Loucy (cell line): ENCODE measurements at regions not wholly inside any gene's neighbourhood (a gene's known extent, or its start where the extent isn't known, plus 50 kb on each side); places are given as distances from the start of the nearest gene placed in this dataset.

Source experiments
- H2AFZ ChIP-seq: fragments of 200-600 bp; sonication (generic); 2 replicates; pipeline ENCODE4 v1.6.0; 2016; ENCODE audit warnings: antibody characterized with exemption, mild to moderate bottlenecking, low read length, moderate library complexity
- H3F3A ChIP-seq: fragments of 200-600 bp; 2 replicates; pipeline ENCODE4 v1.6.0; 2016; ENCODE audit warnings: antibody characterized with exemption, low read depth, mild to moderate bottlenecking
- H3K27me3 ChIP-seq: fragments of 200-600 bp; sonication (generic); 2 replicates; pipeline ENCODE4 v1.6.1; 2014; ENCODE audit warnings: low read length, mild to moderate bottlenecking; ENCODE audit not compliant: insufficient read depth, poor library complexity, severe bottlenecking
- H3K36me3 ChIP-seq: fragments of 200-600 bp; sonication (generic); 2 replicates; pipeline ENCODE4 v1.6.1; 2016; ENCODE audit warnings: low read length; ENCODE audit not compliant: insufficient read depth
- H3K4me1 ChIP-seq: fragments of 200-600 bp; sonication (generic); 2 replicates; pipeline ENCODE4 v1.5.1; 2014; ENCODE audit warnings: low read length, mild to moderate bottlenecking; ENCODE audit not compliant: insufficient read depth, poor library complexity, severe bottlenecking
- H3K4me2 ChIP-seq: fragments of 200-600 bp; sonication (generic); 2 replicates; pipeline ENCODE4 v1.6.0; 2014; ENCODE audit warnings: antibody characterized with exemption, low read length, low read depth, mild to moderate bottlenecking; ENCODE audit not compliant: poor library complexity, severe bottlenecking
- H3K4me3 ChIP-seq: fragments of 200-600 bp; sonication (generic); 2 replicates; pipeline ENCODE4 v1.5.1; 2014; ENCODE audit warnings: low read length, mild to moderate bottlenecking, mixed read lengths; ENCODE audit not compliant: poor library complexity, severe bottlenecking
- H3K79me2 ChIP-seq: fragments of 200-600 bp; sonication (generic); 2 replicates; pipeline ENCODE4 v1.6.1; 2014; ENCODE audit warnings: low read length; ENCODE audit not compliant: insufficient read depth
- H3K9ac ChIP-seq: fragments of 200-600 bp; sonication (generic); 2 replicates; pipeline ENCODE4 v1.6.0; 2014; ENCODE audit warnings: mild to moderate bottlenecking, low read depth, low read length, moderate library complexity; ENCODE audit not compliant: poor library complexity, severe bottlenecking
- H3K9me2 ChIP-seq: fragments of 200-600 bp; sonication (generic); replicated peaks from 2 replicates; pipeline ENCODE4 v1.6.1; 2016; ENCODE audit warnings: low read depth, low read length, mixed read lengths
- H3K9me3 ChIP-seq: fragments of 200-600 bp; sonication (generic); 2 replicates; pipeline ENCODE4 v1.6.1; 2014; ENCODE audit warnings: mild to moderate bottlenecking, antibody characterized with exemption, low read length, low read depth; ENCODE audit not compliant: insufficient read depth
- H4K20me1 ChIP-seq: fragments of 200-600 bp; sonication (generic); 2 replicates; pipeline ENCODE4 v1.6.0; 2014; ENCODE audit warnings: antibody characterized with exemption, low read length, mild to moderate bottlenecking; ENCODE audit not compliant: insufficient read depth, poor library complexity, severe bottlenecking
- CTCF ChIP-seq: fragments of 200-600 bp; sonication (generic); conservative IDR thresholded peaks from 2 replicates; pipeline ENCODE4 v1.5.1; 2014; ENCODE audit warnings: mild to moderate bottlenecking, antibody characterized with exemption, low read length
- EZH2phosphoT487 ChIP-seq: fragments of 200-600 bp; IDR thresholded peaks from 2 replicates; pipeline ENCODE4 v1.6.1; 2018; ENCODE audit warnings: antibody characterized with exemption, mild to moderate bottlenecking, moderate library complexity, borderline replicate concordance

- H4K20me1 ChIP-seq = no peaks in the 10 kb centered on the region
- no peaks in the 10 kb centered on the region for H3K4me1 ChIP-seq
- H3K36me3 ChIP-seq = no peaks in the 10 kb centered on the region
- no peak overlapping the region for H3K4me3 ChIP-seq
- no peak overlapping the region for H2AFZ ChIP-seq
- no peak overlapping the region for H3K9ac ChIP-seq
- no peaks in the 10 kb centered on the region for H3K9me2 ChIP-seq
- H3K9me3 ChIP-seq = no peaks in the 10 kb centered on the region
- H3K4me2 ChIP-seq = no peak overlapping the region
- TF ChIP-seq EZH2phosphoT487 = no peak
- no peak for TF ChIP-seq CTCF
- H3K27me3 ChIP-seq = no peaks in the 10 kb centered on the region
- no peaks in the 10 kb centered on the region for H3K79me2 ChIP-seq
- H3F3A ChIP-seq = no peaks in the 10 kb centered on the region
Measured at GRCh38 chr2:53450923-53451322, 316.7 kb upstream of the CHAC2 start.

- no peaks in the 10 kb centered on the region for H3K4me1 ChIP-seq
- no peak overlapping the region for H2AFZ ChIP-seq
- H3K79me2 ChIP-seq = no peaks in the 10 kb centered on the region
- H3F3A ChIP-seq = no peaks in the 10 kb centered on the region
- no peaks in the 10 kb centered on the region for H4K20me1 ChIP-seq
- TF ChIP-seq EZH2phosphoT487 (no peak), CTCF (no peak)
- H3K36me3 ChIP-seq = no peaks in the 10 kb centered on the region
- no peaks in the 10 kb centered on the region for H3K9me2 ChIP-seq
- no peaks in the 10 kb centered on the region for H3K27me3 ChIP-seq
- H3K9ac ChIP-seq = no peak overlapping the region
- no peak overlapping the region for H3K4me2 ChIP-seq
- H3K4me3 ChIP-seq = no peak overlapping the region
- H3K9me3 ChIP-seq = no peaks in the 10 kb centered on the region
Measured at GRCh38 chr2:53448591-53448990, 319.0 kb upstream of the CHAC2 start.

- Histone ChIP-seq H3K9me2 (no peaks in the 10 kb centered on the region), H3K79me2 (no peaks in the 10 kb centered on the region), H3K27me3 (no peaks in the 10 kb centered on the region), H3K4me3 (no peak overlapping the region), H2AFZ (no peak overlapping the region), H3K4me1 (no peaks in the 10 kb centered on the region), H3F3A (no peaks in the 10 kb centered on the region), H4K20me1 (no peaks in the 10 kb centered on the region), H3K9me3 (no peaks in the 10 kb centered on the region), H3K36me3 (no peaks in the 10 kb centered on the region), H3K9ac (no peak overlapping the region), H3K4me2 (no peak overlapping the region)
- TF ChIP-seq EZH2phosphoT487 (no peak), CTCF (no peak)
Measured at GRCh38 chr2:53448086-53448485, 319.5 kb upstream of the CHAC2 start.
